Stomach smooth muscle (tissue), 2 donors: ENCODE measurements at regions not wholly inside any gene's neighbourhood (a gene's known extent, or its start where the extent isn't known, plus 50 kb on each side); places are given as distances from the start of the nearest gene placed in this dataset.

Source experiments
- H3K27ac ChIP-seq: one replicate; pipeline ENCODE4 v1.7.0; 2013; ENCODE audit warnings: mild to moderate bottlenecking, low read length, inconsistent platforms
- H3K27me3 ChIP-seq, 2 donors: one replicate each; pipeline ENCODE4 v1.7.0; 2013; ENCODE audit warnings: low read length in 2 of 2; ENCODE audit not compliant: insufficient read depth in 2 of 2, control insufficient read depth in 1 of 2
- H3K36me3 ChIP-seq, 2 donors: one replicate each; pipeline ENCODE4 v1.7.0; 2013; ENCODE audit warnings: low read length in 2 of 2; ENCODE audit not compliant: control insufficient read depth in 2 of 2, insufficient read depth in 2 of 2
- H3K4me1 ChIP-seq: one replicate; pipeline ENCODE4 v1.7.0; 2013; ENCODE audit warnings: low read length; ENCODE audit not compliant: control insufficient read depth, insufficient read depth
- H3K4me3 ChIP-seq, 2 donors: one replicate each; pipeline ENCODE4 v1.7.0; 2013; ENCODE audit warnings: low read length in 2 of 2
- H3K9ac ChIP-seq, 2 donors: one replicate each; pipeline ENCODE4 v1.7.0; 2013; ENCODE audit warnings: low read length in 2 of 2, mild to moderate bottlenecking in 1 of 2
- H3K9me3 ChIP-seq, 2 donors: one replicate each; pipeline ENCODE4 v1.7.0; 2013; ENCODE audit warnings: low read length in 2 of 2; ENCODE audit not compliant: control insufficient read depth in 2 of 2
- donor health status: healthy.
- donor health status: Pancreatic carcinoma.

GRCh38 chr15:27672537-27672936 is 426.6 kb downstream of the OCA2 start:
- Histone ChIP-seq H3K27ac (no peak overlapping the region), H3K27me3 (no peaks in the 10 kb centered on the region), H3K36me3 (no peaks in the 10 kb centered on the region), H3K4me3 (no peak overlapping the region), H3K9ac (no peak overlapping the region), H3K9me3 (peaks cover 0 to 3% of the 10 kb centered on the region in 2 donors), H3K4me1 (peaks cover 7% of the 10 kb centered on the region)

- H3K27me3 ChIP-seq: no peaks in the 10 kb centered on the region
- H3K27ac ChIP-seq: no peak overlapping the region
- peaks cover 0 to 3% of the 10 kb centered on the region in 2 donors for H3K9me3 ChIP-seq
- H3K4me1 ChIP-seq: peaks cover 7% of the 10 kb centered on the region
- H3K9ac ChIP-seq: no peak overlapping the region
- no peaks in the 10 kb centered on the region for H3K36me3 ChIP-seq
- peak overlapping the region in 1 of 2 donors; percentile 22 for H3K4me3 ChIP-seq
Observed at GRCh38 chr15:27671819-27672437, 427.2 kb downstream of the OCA2 start.

- Histone ChIP-seq H3K9me3 (peaks cover 0 to 3% of the 10 kb centered on the region in 2 donors), H3K27me3 (no peaks in the 10 kb centered on the region), H3K36me3 (no peaks in the 10 kb centered on the region), H3K4me3 (no peak overlapping the region), H3K27ac (no peak overlapping the region), H3K9ac (no peak overlapping the region), H3K4me1 (peaks cover 7% of the 10 kb centered on the region)
Observed at GRCh38 chr15:27670486-27671209, 428.5 kb downstream of the OCA2 start.

GRCh38 chr15:27669641-27670040 is 429.5 kb downstream of the OCA2 start:
- H3K27me3 ChIP-seq: no peaks in the 10 kb centered on the region
- H3K4me1 ChIP-seq: peaks cover 7% of the 10 kb centered on the region
- H3K9ac ChIP-seq: no peak overlapping the region
- peaks cover 0 to 3% of the 10 kb centered on the region in 2 donors for H3K9me3 ChIP-seq
- no peak overlapping the region for H3K27ac ChIP-seq
- no peak overlapping the region for H3K4me3 ChIP-seq
- H3K36me3 ChIP-seq: no peaks in the 10 kb centered on the region

- Histone ChIP-seq H3K9ac (no peak overlapping the region), H3K36me3 (no peaks in the 10 kb centered on the region), H3K9me3 (peaks cover 0 to 3% of the 10 kb centered on the region in 2 donors), H3K4me1 (peaks cover 7% of the 10 kb centered on the region), H3K27me3 (no peaks in the 10 kb centered on the region), H3K4me3 (no peak overlapping the region), H3K27ac (no peak overlapping the region)
Observed at GRCh38 chr15:27668471-27669220, 430.5 kb downstream of the OCA2 start.

- Histone ChIP-seq H3K36me3 (no peaks in the 10 kb centered on the region), H3K27ac (no peak overlapping the region), H3K4me1 (no peaks in the 10 kb centered on the region)
Observed at GRCh38 chr15:27665002-27665401, 434.1 kb downstream of the OCA2 start.

GRCh38 chr15:27662892-27663291 is 436.2 kb downstream of the OCA2 start:
- Histone ChIP-seq H3K4me3 (no peak overlapping the region), H3K9ac (no peak overlapping the region), H3K27me3 (no peaks in the 10 kb centered on the region), H3K4me1 (no peaks in the 10 kb centered on the region), H3K27ac (no peak overlapping the region), H3K9me3 (peaks cover 0 to 4% of the 10 kb centered on the region in 2 donors), H3K36me3 (no peaks in the 10 kb centered on the region)

More at GRCh38 chr15:27665002-27665401, 434.1 kb downstream of the OCA2 start:
- peaks cover 0 to 2% of the 10 kb centered on the region in 2 donors for H3K9me3 ChIP-seq
- H3K9ac ChIP-seq: no peak overlapping the region
- no peak overlapping the region for H3K4me3 ChIP-seq
- no peaks in the 10 kb centered on the region for H3K27me3 ChIP-seq

GRCh38 chr15:27660676-27661075 is 438.4 kb downstream of the OCA2 start:
- H3K4me1 ChIP-seq: no peaks in the 10 kb centered on the region
- H3K36me3 ChIP-seq: no peaks in the 10 kb centered on the region

GRCh38 chr15:27656296-27656987 is 442.7 kb downstream of the OCA2 start:
- Histone ChIP-seq H3K36me3 (no peaks in the 10 kb centered on the region), H3K27ac (no peak overlapping the region), H3K27me3 (no peaks in the 10 kb centered on the region), H3K9ac (no peak overlapping the region), H3K4me1 (no peaks in the 10 kb centered on the region), H3K9me3 (peaks cover 0 to 4% of the 10 kb centered on the region in 2 donors), H3K4me3 (no peak overlapping the region)

More at GRCh38 chr15:27660676-27661075, 438.4 kb downstream of the OCA2 start:
- Histone ChIP-seq H3K9me3 (peaks cover 0 to 4% of the 10 kb centered on the region in 2 donors), H3K9ac (no peak overlapping the region), H3K27me3 (no peaks in the 10 kb centered on the region), H3K4me3 (no peak overlapping the region), H3K27ac (no peak overlapping the region)

- H3K27ac ChIP-seq: no peak overlapping the region
- no peak overlapping the region for H3K9ac ChIP-seq
- H3K27me3 ChIP-seq: no peaks in the 10 kb centered on the region
- peaks cover 0 to 2% of the 10 kb centered on the region in 2 donors for H3K9me3 ChIP-seq
- H3K36me3 ChIP-seq: no peaks in the 10 kb centered on the region
- H3K4me1 ChIP-seq: no peaks in the 10 kb centered on the region
- no peak overlapping the region for H3K4me3 ChIP-seq
Observed at GRCh38 chr15:27655056-27655455, 444.1 kb downstream of the OCA2 start.
